Mucosa of rectum (tissue), 2 donors: ENCODE measurements at regions not wholly inside any gene's neighbourhood (a gene's known extent, or its start where the extent isn't known, plus 50 kb on each side); places are given as distances from the start of the nearest gene placed in this dataset.

Experiments
- H3K27ac ChIP-seq, 2 donors: one replicate each; pipeline ENCODE4 v1.7.0; 2013; ENCODE audit warnings: inconsistent platforms in 2 of 2, low read depth in 2 of 2, low read length in 2 of 2
- H3K27me3 ChIP-seq, 2 donors: one replicate each; pipeline ENCODE4 v1.7.0; 2013; ENCODE audit warnings: low read length in 2 of 2; ENCODE audit not compliant: control insufficient read depth in 2 of 2, insufficient read depth in 2 of 2
- H3K36me3 ChIP-seq, 2 donors: one replicate each; pipeline ENCODE4 v1.7.0; 2013; ENCODE audit warnings: low read length in 2 of 2; ENCODE audit not compliant: control insufficient read depth in 2 of 2, insufficient read depth in 2 of 2
- H3K4me1 ChIP-seq, 2 donors: one replicate each; pipeline ENCODE4 v1.7.0; 2013; ENCODE audit warnings: low read length in 2 of 2, mild to moderate bottlenecking in 1 of 2; ENCODE audit not compliant: control insufficient read depth in 2 of 2, insufficient read depth in 2 of 2
- H3K4me3 ChIP-seq, 2 donors: one replicate each; pipeline ENCODE4 v1.7.0; 2013; ENCODE audit warnings: low read length in 2 of 2
- H3K9ac ChIP-seq, 2 donors: one replicate each; pipeline ENCODE4 v1.7.0; 2013; ENCODE audit warnings: low read length in 2 of 2, low read depth in 1 of 2, mild to moderate bottlenecking in 1 of 2
- H3K9me3 ChIP-seq, 2 donors: one replicate each; pipeline ENCODE4 v1.7.0; 2013; ENCODE audit warnings: low read length in 2 of 2; ENCODE audit not compliant: control insufficient read depth in 2 of 2
- donor health status: healthy.
- donor health status: Normal muscosa, but diverticular disease.

GRCh38 chr2:104358122-104358521 is 495.8 kb upstream of the POU3F3 start:
- Histone ChIP-seq H3K27ac (no peak overlapping the region), H3K27me3 (no peaks in the 10 kb centered on the region), H3K36me3 (no peaks in the 10 kb centered on the region), H3K4me1 (no peaks in the 10 kb centered on the region), H3K9ac (no peak overlapping the region), H3K9me3 (no peaks in the 10 kb centered on the region), H3K4me3 (no peak overlapping the region)

DNA sequence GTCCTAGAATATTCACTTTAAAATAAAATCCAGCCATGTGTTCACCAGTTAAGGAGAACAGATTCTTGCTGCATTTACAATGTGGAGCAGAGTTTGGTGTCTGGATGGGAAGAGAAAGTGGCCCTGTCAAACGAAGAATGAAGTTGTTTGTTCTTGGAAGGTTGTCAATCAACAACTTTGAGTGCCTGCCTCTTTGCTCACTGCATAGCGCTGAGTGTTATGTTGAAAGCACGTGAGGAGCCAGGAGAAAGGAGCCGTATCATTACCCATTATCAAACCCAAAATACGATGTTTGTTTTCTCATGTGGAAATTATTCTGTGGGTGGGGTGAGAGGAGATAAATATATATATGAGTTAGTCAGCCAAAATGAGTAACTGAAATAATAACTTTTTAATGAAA is 492.5 kb upstream of the POU3F3 start:
- no peaks in the 10 kb centered on the region for H3K4me1 ChIP-seq
- H3K27ac ChIP-seq = no peak overlapping the region
- H3K9ac ChIP-seq = no peak overlapping the region
- H3K27me3 ChIP-seq = no peaks in the 10 kb centered on the region
- no peaks in the 10 kb centered on the region for H3K9me3 ChIP-seq
- no peaks in the 10 kb centered on the region for H3K36me3 ChIP-seq
- H3K4me3 ChIP-seq = no peak overlapping the region

DNA sequence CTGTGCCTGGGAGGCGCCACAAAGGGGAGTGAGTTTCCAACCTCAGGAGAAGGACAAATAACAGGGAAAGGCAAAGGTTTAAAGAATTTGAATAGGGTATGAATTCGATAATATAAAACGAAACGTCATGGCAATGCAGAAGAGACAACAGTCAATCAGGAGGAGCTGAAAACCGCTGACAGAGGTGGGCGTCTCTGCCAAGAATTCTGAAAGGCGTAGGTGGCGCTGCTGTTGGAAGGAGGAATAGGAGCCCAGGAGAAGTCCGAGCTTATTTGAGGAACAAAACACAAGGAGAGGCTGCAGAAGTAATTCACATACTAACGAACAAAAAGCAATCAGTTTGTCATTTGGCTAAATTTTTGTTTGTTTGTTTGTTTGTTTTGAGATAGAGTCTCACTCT is 485.8 kb upstream of the POU3F3 start:
- Histone ChIP-seq H3K4me3 (no peak overlapping the region), H3K27ac (no peak overlapping the region), H3K36me3 (no peaks in the 10 kb centered on the region)

GRCh38 chr2:104371087-104371781 is 482.7 kb upstream of the POU3F3 start:
- Histone ChIP-seq H3K4me1 (no peaks in the 10 kb centered on the region), H3K27me3 (no peaks in the 10 kb centered on the region), H3K27ac (no peak overlapping the region), H3K9me3 (no peaks in the 10 kb centered on the region), H3K9ac (no peak overlapping the region), H3K4me3 (no peak overlapping the region), H3K36me3 (no peaks in the 10 kb centered on the region)

More for the DNA sequence above, 485.8 kb upstream of the POU3F3 start:
- no peaks in the 10 kb centered on the region for H3K27me3 ChIP-seq
- H3K9ac ChIP-seq = no peak overlapping the region
- H3K9me3 ChIP-seq = no peaks in the 10 kb centered on the region
- H3K4me1 ChIP-seq = no peaks in the 10 kb centered on the region

DNA sequence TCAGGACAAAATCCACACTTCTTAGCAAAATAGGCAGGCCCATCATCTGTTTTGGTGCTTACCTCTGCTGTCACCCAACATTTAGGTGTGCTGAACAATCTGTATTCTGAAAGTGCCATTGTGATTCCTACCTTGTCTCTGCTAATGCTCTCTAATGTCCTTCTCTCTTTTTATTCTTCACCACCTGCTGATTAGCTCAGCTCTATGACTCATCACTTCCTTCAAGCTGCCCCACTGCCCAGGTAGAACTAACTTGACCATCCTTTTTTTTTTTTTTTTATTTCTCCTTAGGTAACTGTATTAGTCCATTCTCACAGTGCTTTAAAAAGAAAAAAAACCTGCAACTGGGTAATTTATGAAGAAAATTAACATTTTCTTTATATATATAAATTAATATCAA is 478.7 kb upstream of the POU3F3 start:
- H3K4me3 ChIP-seq = no peak overlapping the region
- no peaks in the 10 kb centered on the region for H3K36me3 ChIP-seq
- no peaks in the 10 kb centered on the region for H3K27me3 ChIP-seq
- no peaks in the 10 kb centered on the region for H3K4me1 ChIP-seq
- H3K27ac ChIP-seq = no peak overlapping the region
- no peak overlapping the region for H3K9ac ChIP-seq
- no peaks in the 10 kb centered on the region for H3K9me3 ChIP-seq

DNA sequence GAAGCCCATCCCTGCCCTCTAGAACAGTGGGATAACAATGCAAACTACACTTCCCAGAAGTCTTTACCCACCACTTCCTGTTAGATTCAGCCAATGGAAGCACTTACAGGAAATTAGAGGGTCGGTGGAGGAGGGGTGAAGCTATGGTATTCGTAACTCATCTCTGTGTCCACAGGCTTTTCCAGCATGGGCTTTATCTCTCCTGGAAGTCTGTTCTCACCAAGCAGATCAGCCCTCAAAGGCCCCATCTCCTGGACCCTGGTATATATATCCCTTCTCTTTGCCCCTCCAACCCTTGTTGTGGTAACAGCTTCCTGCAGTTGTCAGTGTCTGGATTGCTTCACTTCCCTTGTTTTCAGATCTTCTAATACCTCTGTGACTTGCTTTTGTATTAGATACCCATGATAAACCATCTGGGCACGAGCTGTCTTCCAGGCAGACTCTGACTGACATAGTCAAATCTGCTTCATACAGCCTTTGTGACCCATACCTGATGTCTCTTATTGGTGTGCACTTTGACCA is 475.0 kb upstream of the POU3F3 start:
- no peaks in the 10 kb centered on the region for H3K9me3 ChIP-seq
- H3K4me1 ChIP-seq = no peaks in the 10 kb centered on the region
- no peak overlapping the region for H3K9ac ChIP-seq
- H3K27ac ChIP-seq = no peak overlapping the region
- H3K27me3 ChIP-seq = no peaks in the 10 kb centered on the region
- H3K4me3 ChIP-seq = peak overlapping the region; percentile 56 to 74
- H3K36me3 ChIP-seq = no peaks in the 10 kb centered on the region

DNA sequence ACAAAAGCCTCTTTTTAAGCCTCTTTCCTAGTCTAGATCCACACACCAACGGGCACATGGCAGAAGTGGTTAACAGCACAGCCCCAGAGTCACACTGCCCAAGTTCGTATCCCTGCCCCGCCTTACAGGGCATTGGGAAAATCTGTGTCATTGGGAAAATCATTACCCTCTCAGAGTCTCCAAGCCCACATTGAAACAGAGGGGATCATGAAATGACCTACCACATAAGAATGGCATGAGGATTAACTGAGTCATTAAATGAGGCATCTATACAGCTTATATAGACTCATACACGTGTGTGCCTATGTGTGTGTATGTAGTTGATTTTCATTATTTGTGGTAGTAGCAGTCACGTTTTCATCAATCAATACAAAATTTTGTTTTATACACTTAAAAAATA is 469.0 kb upstream of the POU3F3 start:
- Histone ChIP-seq H3K27me3 (no peaks in the 10 kb centered on the region), H3K4me3 (no peak overlapping the region), H3K36me3 (no peaks in the 10 kb centered on the region), H3K27ac (no peak overlapping the region), H3K9me3 (no peaks in the 10 kb centered on the region), H3K4me1 (no peaks in the 10 kb centered on the region), H3K9ac (no peak overlapping the region)

DNA sequence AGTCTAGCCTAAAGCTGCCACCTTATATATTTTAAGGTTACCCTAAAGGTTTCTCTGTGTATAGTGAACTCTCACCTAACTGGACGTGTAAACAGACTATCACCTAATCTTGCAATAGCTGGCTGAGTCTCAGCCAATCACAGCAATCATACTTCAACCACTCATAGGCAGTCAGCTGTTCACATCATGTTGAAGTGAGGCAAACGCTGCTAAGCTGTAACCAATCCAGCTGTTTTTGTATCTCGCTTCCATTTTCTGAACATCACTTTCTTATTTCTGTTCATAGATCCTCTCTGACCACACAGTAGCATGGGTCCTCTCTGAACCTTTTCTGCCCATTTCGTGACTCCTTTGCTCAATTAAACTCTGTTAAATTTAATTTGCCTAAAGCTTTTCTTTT is 468.2 kb upstream of the POU3F3 start:
- H3K36me3 ChIP-seq = no peaks in the 10 kb centered on the region
- H3K27me3 ChIP-seq = no peaks in the 10 kb centered on the region
- no peaks in the 10 kb centered on the region for H3K4me1 ChIP-seq
- H3K9ac ChIP-seq = no peak overlapping the region
- H3K9me3 ChIP-seq = no peaks in the 10 kb centered on the region
- H3K27ac ChIP-seq = no peak overlapping the region
- no peak overlapping the region for H3K4me3 ChIP-seq

- no peaks in the 10 kb centered on the region for H3K27me3 ChIP-seq
- H3K36me3 ChIP-seq = no peaks in the 10 kb centered on the region
- H3K9ac ChIP-seq = no peak overlapping the region
- no peak overlapping the region for H3K27ac ChIP-seq
- H3K4me1 ChIP-seq = no peaks in the 10 kb centered on the region
- H3K4me3 ChIP-seq = no peak overlapping the region
- no peaks in the 10 kb centered on the region for H3K9me3 ChIP-seq
These were observed 465.6 kb upstream of the POU3F3 start for GRCh38 chr2:104388296-104388695.

GRCh38 chr2:104402825-104403224 is 451.1 kb upstream of the POU3F3 start:
- Histone ChIP-seq H3K27me3 (no peaks in the 10 kb centered on the region), H3K9ac (no peak overlapping the region), H3K27ac (no peak overlapping the region), H3K4me3 (no peak overlapping the region), H3K9me3 (no peaks in the 10 kb centered on the region), H3K4me1 (no peaks in the 10 kb centered on the region), H3K36me3 (no peaks in the 10 kb centered on the region)
